Stimulated activated CD4-positive, alpha-beta T cell treated with anti-CD3 and anti-CD28 coated beads, Interleukin-12 subunit alpha, Interleukin-12 subunit beta, amount 100 ng/mL, for 4 hours (primary cell): ENCODE measurements at regions not wholly inside any gene's neighbourhood (a gene's known extent, or its start where the extent isn't known, plus 50 kb on each side); places are given as distances from the start of the nearest gene placed in this dataset.

Experiments
- DNase-seq: peaks from one replicate; pipeline ENCODE4 v3.0.0-alpha.2; 2020

DNA sequence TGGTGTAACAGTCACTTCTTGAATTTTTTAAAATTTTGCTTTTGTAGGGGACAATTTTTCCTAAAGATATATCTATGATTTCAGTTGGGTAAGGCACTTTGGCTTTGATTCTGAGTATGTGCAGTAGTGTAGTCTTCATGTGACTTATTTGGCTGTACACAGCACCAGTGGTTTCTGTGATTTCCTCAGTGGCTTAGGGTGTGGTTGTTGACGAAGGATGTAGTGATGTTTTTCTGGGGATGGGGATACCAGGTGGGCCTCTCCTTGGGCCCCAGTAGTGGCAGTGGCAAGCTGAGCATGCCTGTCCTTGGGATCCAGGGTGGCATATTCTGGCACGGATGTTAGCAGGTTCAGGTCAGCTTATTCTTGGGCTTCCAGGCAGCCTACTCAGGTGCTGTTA, 364.9 kb upstream of the CADM1 start:
- DNase-seq = no peak

DNA sequence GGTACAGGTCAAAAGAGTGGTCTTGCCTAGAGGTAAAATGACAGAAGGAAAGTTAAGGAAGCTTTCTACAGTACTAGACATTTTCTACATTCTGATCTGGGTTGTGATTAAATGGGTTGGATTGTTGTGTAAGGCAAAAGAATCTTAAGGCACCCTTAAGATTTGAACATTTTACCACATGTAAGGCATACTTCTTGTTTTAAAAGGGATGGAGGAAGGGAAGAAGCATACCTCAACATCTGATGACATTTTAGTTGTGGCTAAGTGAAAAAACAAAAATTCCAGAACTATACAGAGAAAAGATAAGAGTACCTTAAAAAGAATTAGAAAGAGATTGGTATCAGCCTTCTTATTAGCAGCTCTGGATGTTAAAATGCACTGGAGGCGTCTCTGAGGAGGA, 356.0 kb upstream of the CADM1 start:
- no peak for DNase-seq

DNA sequence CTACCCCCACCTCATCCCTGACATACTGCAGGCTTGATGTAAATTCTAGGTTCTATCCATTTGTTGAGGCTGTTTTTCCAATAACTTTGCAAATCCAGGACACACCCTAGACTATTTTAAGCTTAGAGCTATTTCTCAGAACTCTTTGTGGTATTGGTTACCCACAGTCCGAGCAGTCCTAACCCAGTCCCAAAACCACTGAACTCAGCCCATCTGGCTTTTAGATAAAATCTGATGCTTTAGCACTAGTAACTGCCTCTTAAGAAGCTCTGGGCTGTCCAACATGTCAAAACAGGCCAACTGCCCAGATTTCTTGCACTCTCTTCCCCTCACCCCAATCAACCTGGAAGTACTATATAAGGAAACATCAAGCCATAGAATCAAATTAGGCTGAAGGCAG, 344.4 kb upstream of the CADM1 start:
- no peak for DNase-seq

DNA sequence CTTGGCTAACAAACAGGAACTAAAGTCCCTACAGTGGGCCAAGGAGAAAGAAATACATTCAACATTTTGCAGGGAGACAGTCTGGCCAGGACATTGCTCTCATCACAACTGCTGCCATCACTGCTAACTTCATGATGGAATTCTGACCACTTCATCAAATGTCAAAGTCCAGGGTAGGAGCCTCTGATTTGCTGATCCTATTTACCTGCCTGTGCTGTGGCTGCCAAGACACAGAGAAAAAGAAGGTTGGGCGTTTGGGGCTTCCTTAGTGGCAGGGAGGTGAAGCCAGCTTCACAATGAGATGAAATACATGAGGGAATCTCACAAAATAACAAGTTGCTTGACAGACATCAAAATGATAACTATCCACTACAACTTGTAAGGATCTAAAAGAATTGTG, 343.9 kb upstream of the CADM1 start:
- DNase-seq = no peak

DNA sequence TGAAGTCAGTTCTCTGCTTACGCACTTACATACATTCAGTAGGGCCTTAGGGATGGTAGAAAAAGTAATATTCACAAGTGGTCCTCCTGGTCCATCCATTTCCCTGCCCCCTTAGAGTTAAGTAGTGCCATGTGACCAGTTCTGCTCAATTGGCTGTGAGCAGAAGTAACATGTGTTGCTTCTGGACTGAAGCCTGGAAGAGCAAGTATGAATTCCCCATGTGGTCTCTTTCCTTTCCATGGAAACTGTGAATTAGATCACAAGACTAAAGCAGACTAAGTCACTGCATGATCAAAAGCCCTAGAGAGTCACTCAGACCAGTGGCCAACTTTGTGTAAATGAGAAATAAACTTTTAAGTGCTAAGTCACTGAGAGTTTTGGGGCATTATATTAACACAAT, 341.7 kb upstream of the CADM1 start:
- DNase-seq = no peak

DNA sequence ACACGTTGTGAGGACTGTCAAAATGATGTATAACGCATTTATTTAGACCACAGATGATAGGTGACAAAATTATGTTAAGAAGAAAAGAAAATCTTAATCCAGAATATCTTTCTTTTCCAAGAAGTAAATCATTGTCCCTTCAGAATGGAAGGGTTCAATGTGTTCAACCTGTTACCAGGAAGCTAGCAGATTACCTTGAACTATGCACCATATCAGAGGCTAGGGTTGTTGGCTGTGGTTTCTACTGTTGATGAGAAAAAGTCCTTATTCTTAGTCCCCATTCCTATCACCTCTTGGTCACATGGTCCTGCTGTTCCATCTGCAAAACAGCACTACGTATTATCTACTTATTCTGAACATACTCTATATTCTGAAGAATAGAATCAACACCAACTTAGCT, 339.5 kb upstream of the CADM1 start:
- DNase-seq = no peak

DNA sequence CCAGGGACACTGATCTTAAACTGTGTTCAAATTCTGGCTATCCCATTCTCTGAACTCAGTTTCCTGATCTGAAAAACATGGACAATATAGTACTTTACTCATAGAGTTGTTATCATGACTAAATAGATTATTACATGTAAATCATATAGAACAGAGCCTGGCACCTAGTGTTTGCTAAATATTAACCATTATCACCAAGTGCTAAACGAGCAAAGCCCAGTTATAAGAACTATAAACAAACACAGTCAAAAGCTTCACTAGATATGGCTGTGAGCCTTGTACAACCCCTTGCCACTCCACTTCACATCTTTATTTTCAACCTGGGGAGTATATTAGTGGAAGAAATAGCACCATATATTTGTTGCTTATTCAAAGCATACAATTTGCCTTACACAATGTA, 338.9 kb upstream of the CADM1 start:
- no peak for DNase-seq

DNA sequence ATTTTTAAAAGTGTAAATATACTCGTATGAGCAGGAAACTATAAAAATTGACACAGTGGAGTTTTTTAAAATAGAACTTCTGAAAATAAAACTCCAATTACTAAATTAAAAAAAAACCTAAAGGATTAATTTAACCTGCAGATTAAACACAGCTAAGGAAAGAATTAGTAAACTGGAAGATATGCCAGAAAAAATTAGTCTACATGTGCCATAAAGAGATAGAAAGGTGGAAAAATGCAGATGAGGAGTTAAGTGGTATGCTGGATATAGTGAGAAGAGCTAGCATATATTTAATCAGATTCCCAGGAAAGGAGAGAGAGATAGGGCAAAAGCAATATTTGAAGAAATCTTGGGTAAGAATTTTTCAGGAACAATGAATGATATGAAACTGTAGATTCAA, 315.8 kb upstream of the CADM1 start:
- DNase-seq = no peak

DNA sequence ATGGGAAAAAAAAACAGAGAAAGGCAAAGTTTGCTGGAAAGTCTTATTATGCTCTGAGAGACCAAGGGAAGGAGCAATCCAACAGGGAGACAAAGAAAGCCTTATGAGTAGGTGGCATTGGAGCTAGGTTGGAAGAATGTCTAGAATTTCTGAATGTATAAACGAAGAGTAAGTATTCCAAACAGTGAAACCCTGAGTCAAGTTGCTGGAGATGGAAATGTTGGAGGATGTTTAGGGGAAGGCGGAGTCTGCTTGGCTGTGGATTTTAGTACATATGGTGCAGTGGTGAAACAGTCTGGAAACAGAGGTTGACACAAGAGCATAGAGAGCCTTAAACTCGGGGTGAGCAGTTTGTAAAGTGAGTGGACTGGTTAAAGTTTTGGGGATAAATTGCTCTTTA, 314.8 kb upstream of the CADM1 start:
- DNase-seq = no peak

DNA sequence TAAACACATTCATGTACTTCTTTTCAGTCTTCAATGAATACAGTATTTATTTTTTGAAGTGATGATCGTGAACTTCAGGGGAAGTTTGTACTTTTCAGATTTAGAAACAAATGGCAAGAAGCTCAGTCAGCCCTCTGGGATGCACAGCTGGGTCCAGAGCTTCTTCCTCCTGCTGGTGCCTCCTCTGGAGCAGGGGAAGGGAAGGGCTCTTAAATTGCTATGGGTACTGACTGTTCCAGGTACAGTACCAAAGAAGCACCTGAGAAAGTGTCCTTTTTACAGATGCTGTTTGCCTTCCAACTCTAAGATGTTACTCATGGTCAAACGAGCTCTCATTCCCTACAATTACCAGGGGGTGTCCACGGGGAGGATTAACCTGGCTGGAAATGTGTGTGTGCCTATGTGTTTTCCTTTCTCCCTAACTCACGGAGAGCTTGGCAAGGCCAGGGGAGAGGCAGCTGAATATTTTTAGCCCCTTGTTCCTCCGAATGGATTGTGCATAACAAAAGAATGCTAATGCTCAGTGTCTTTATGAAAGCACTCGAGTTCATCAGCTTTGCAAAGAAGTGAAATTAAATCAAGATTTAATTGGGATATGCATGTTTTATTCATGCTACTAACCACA, 313.7 kb upstream of the CADM1 start:
- no peak for DNase-seq

DNA sequence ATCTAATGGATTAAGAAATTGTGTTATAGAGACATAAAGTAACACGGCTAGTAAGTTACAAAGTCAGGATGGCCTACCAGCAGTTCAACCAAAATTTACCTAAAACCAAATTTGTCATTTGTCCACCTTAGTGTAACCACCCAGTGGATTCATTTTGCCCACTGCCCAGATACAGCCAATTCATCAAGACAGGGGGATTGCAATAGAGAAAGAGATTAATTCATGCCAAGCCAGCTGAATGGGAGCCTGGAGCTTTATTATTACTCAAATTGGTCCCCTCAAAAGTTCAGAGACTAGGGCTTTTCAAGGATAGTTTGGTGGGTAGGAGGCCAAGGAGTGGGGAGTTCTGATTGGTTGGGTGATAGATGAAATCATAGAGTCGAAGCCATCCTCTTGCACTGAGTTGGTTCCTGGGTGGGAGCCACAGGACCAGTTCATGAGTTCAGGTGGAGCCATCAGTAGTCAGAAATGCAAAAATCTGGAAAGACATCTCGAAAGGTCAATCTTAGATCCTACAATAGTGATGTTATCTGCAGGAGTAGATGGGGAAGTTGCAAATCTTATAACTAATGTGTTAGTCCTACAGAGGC, 304.2 kb upstream of the CADM1 start:
- no peak for DNase-seq

DNA sequence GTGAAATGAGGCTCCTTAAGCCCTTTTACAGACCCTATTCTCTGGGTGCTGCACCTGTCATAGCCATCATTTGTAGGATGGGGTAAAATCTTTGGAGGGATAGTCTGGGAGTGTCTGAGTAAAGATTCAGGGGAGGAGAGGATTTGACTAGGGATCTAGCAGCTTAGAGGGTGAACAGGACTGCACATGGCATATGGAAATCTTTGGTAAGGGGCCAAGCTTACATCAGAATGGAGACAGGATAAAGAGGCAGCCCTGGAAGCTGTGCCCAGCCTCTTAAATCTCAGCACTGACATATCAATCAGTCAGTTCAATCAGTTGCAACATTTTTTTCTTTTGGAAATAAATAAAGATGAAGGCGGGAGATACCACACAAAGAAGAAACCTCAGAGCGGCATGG, 301.8 kb upstream of the CADM1 start:
- no peak for DNase-seq

DNA sequence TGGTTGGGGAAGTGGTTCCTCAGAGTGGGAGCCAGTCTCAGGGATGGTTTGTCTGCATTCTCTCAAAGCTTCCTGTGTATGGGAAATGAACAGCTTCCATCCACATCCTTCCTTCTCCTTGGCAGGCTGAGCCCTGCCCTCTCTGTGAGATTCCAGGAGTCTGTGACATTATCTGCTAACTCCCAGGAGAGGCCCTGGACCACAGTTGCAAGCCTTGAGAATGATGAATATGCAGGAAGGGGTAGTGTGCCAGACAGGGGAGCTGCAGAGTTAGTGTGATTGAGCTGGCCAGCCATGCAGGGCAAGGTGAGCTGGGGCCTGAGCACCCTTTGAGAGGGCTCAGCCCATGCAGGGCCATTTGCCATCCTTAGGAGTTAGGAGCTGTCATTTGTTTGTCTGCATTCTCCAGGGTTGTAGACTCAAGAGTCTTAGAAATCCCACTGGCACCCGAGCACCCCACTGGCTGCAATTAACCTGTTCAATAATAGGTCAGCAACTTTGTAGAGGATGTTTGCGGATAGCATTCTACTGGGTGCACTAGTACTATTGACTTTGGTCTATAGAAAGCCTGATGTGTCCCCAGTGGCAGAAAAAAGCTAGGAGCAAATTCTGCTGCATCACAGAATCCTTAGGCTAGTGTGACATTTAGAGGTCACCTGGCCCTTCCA, 299.0 kb upstream of the CADM1 start:
- DNase-seq = no peak

DNA sequence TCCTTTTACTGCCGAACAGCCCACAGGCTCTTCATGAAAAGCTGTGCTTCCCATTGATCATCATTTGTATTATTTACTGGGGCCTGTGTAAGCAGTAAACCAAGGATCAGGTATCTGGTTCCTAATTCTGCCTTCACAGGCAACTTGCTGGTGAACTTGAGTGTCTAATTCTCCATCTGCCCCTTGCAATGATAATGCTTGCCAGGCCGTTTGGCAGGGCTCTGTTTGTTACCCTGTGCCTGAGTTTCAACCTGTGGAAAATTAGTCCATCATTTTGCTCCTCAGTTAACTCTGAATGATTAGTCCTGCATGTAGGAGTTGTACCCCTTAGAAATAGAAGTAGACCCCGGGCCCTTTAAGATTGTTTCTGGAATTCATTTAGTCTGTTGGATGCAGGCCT, 298.4 kb upstream of the CADM1 start:
- no peak for DNase-seq

DNA sequence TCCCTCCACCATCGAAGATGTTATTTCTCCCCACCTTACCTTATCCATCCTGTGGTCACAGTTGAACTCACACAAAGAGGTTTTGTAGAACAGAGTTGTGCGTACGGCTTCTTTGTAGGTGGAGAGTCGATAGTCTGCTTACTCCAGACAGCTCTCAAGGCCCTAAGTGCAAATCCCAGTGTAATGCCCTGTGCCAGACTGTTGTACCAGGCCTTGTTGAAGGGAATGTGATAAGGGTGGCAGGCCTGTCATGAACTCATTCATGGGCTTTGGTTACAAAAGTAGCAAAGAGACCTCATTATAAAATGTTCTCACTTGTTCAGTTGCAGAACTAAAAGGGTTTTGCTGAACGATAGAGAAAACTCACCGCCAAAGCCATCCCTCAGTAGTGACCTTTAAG, 288.7 kb upstream of the CADM1 start:
- DNase-seq = no peak

DNA sequence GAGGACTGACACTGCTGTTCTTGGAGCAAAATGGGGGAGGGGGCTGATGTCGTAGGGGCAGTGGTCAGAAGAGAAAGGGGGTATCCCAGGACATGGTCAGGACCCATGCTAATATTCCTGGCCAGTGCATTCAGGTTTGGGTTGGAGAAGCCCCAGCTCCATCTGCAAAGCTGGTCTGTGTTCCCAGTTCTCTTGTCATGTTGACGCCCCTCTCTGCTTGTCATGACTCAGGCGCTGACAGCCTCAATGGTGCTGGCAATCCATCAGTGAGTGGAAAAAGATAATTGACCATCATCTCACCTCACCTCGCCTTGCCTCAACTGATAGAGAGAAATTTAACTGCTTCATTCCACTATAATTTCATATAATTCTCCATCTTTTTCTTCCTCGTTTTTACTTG, 283.1 kb upstream of the CADM1 start:
- no peak for DNase-seq

DNA sequence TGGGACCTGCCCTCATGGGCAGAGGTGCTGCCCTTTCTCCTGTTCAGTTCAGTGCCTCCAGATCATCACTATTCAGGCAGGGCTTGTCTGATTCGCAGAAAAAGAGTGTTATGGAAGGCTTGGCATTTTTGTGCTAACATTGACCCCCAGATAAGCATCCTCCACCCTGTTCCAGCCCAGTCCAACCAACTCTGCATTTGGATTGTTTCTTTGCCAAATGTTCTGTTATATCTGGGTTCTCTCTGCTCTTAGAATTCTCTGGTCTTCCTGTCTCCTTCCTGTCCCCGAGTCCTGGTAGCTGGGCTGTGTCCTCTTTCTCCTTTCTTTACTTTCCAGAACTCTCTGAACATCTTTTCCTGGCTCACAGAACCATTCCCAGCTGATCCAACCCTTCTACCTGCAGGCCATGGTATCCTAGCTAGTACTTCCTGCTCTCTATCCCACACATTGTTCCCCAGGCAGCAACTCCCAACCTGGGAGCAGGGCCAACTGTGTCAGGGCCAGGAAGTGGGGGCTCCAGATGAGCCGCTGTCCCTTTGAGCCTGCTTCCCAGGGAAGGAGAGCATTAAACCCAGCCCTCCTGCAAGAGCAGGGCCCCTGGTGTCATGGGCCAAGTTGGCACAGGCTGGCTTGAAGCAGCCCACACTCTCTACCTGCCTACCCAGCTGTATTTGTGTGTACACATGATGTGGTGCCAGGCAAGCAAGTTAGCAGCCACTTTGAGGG, 280.7 kb upstream of the CADM1 start:
- DNase-seq = no peak

DNA sequence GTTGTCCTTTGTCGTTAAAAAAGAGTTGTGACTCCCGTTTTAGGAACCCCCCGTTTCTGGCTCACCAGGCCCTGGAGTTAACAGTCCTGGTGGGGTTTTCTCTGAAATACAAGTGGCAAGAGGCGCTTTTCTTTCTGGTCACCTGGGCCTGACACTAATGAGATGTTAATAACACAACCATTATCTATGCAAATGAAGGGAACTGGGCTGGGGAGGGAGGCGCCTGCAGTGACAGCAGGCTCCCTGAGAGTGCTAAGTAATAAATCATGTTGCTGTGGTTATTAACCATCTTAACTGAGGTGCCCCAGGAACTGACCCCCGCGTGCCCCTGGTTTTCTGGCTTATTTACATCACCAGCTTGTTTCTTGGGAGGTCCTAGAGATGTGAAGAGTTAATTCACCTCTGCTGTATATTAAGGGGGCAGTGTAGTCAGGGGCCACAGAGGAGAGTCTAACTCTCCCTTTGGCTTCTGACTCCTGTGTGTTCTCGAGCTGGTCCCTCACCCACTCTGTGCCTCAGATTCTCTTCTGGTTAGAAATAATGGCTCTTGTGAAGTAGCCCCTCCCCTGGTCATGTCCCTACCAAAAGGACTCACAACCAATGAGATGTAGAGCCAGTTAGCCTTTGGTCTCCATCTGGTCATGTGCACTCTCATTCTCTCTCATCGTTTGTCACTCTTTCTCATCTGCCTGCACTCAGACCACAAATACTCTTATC, 276.6 kb upstream of the CADM1 start:
- DNase-seq = no peak

DNA sequence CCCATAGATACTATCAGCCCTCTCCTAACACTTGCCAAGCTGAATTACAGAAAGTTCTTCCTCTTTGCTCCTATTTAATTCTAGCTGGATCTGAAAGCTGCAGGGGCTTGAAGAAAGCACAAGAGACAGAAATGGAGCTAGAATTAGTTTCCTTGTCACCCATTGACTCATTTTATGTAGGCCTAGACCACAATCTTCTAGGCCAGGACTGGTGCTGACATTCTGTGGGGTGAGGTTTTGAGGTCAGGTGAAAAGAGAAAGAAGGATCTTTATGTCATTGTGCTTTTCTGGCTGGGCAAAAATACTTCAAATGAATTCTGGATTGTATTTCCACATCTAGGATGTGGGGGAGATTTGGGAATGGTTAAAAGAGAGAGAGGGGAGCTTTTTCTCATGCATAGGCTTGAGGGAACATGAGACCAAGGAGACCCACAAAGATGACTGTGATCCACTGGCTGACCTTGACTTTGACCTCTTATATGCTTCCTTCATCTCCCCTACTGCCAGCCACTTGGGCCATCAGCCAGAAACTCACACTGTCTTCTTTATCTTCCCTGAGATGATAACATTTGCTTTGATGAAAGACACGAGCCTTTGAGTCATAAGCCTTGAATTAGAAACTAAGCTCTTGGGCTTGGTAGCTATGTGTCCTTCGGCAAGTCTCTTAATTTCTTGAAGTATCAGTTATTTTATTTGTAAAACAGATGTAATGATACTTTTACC, 274.9 kb upstream of the CADM1 start:
- no peak for DNase-seq

DNA sequence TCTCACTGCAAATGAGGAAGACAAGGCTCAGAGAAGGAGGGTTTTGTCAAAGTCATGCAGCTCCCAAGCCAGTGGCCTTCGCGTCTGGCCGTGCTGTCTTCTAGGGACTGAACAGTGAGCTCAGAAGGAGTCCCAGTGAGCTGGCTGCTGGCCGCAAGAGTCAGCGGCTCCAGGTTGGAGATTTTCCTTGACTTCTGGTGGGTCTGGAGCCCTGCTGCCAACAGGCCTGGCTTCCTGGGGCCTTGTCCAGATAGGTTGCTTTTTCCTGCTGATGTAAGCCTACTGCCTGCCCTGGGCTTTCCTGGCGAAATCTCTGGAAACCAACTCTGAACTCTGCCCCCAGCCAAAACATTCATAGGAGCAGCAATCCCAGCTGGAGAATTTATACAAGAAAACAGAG, 272.7 kb upstream of the CADM1 start:
- no peak for DNase-seq

DNA sequence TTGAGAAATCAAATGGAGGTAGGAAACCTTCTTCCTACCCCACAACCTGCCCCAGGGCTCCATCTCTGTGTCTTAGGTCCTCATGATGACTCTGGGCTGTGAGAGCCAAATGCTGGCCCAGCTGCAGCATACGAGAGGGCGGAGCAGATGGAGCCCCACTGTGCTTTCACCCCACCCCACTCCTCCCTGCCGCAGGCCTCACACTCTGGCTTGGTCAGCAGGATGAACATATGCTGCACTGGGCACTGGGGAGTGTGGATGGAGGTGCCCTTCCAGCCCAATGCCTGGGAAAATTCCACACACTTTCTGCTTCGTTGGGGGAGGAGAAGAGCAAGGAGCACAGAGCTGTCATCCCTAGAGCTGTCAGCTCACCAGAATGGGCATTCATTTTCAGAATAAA, 271.6 kb upstream of the CADM1 start:
- DNase-seq = no peak

DNA sequence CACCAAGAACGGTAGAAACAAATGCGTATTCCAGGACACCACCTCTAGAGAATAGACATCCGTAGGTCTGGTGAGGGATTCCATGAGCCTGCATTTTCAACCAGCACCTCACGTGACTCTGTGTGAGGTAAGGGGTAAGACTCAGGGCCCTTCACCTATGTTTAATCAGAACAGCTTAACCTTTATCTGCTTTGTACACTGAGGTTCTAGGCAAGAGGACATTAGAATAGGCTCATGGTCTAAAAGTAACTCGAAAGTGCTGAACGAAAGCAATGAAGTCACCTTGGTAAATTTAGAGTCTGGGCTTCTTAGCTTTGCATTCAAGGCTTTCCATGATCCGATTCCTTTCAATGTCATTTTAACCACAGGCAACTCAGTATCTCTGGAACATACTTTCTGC, 270.5 kb upstream of the CADM1 start:
- DNase-seq = no peak

DNA sequence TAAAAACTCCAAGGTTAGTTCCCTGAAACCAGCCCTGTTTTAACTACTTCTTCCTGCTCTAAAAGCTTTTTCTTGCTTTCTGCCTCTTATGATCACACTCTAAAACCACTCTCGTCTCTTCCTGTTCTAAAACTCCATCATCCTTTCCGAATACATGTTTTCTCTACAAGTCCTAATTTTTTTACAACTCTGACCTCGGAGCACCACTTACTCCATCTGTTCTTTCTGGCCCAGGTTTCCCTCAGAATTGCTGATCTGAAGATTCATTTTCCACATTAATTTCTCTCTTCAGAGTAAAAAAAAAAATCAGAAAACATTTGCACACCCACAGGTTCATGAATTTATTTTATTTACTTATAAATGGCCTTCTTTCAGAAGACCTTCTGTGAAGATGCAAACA, 265.7 kb upstream of the CADM1 start:
- DNase-seq = no peak
